Activated CD4-positive, CD25-positive, alpha-beta regulatory T cell (primary cell): ENCODE measurements at regions not wholly inside any gene's neighbourhood (a gene's known extent, or its start where the extent isn't known, plus 50 kb on each side); places are given as distances from the start of the nearest gene placed in this dataset.

Experiments used
- DNase-seq, 4 experiments: peaks; one replicate each; lab custom pipeline; 2025; lab: John Stamatoyannopoulos, UW

DNA sequence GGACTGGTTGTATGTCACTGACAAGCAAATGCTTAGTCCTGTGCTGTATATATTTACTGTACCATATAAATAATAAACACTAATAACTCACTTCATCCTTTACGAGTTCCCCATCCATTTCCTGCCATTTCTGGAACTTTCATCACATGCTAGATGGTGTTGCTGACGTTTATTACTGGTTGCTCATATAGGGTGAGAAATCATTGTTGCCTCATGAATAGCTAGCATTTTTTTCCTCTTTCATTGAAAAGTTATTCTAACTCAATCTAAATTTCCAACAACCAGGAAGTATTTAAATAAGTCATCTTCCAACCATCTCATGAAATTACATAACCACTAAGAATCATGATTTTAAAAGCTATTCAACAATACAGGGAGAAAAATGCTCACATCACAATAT lies 88.6 kb upstream of the RCN1 start:
- no peak for DNase-seq

DNA sequence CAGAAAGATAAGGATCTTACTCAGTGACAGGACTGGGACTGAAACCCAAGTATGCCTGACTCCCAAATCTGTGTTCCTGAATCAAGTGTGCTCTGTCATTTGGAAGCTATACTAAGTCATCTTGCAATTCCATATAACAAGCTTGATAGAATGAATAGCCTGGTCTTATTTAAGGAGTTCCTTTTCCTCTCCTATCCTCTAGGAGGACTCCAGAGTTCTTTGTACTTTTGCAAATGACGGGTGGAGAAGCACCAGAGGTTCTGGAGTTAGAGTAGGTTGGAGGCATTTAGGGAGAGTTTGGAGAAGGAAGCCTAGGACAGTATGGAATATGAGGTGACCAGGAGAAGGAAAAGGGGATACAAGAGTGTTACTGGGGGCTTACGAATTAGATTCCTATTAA lies 92.9 kb upstream of the RCN1 start:
- DNase-seq: no peak

DNA sequence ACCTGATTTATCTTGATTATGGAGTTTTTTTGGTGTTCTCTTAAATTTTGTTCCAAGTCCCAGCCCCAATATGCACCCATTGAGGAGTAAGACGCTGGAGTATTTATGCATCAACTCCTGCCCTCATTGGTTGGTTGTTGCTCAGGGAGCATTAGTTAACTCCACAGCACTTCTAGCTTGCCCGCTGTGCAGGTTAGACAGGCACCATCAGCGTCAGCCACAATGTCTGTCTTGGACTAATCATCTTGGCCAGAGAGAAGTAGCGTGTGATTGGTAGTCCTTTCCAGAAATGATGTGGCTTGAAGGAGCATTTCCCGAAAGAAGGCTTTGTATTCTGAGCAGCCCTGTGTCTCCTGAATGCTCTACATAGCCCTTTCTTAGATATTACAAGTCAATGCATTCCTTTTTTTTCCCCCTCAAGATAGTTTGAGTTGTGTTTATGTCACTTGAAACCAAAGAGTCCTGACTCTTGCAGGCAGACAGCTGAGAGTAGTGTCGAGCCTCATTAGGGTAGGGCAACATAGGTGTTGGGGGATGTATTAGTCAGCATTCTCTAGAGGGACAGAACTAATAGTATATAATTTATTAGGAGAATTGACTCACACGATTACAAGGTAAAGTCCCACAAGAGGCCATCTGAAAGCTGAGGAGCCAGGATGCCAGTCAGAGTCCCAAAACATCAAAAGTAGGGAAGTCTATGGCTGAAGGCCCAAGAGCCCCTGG lies 94.6 kb upstream of the RCN1 start:
- DNase-seq: no peak

DNA sequence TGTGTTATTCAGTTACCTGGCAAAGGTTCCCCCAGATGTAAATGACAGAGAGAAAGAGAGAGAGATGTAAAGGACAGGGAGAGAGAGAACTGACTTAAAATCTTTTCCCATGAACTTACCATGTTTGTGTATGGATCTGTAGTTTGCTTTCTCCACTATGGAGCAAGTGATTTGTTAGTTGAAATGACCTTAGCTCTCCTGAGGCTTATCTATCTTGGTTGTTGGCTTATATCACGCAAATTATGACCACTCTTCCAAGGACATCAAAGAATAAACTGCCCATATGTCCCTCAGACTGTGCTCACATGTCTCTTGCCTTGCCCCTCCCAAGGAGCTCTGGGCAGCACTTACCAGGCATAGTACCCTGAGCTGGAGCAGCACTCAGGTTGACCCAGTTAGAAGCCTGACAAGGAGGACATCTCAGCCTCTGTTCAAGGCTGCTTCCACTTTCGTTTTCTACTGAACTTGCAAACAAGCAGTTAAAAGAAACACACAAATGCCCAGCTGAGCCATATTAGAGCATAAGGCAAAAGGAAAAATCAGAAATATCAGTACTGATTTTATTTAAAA lies 95.3 kb upstream of the RCN1 start:
- no peak for DNase-seq

DNA sequence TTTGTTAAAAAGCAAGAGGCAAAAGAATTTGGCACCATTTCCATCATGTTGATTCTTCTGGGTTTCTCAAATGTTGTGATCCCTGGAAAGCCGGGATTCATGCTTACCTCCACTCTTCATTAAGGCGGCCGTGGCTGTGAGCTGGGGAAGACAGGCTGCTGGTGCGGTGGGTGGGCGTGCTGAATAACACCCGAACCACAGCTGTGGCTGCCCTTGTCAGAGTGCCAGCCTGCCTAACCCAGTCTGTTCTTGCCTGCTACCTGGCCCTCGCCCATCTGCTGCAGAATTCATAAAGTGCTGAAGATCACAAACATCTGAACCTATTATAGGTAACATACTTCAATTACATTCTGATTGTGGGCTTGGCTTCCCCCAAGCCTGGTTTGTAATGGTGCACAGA lies 95.8 kb upstream of the RCN1 start:
- DNase-seq: no peak

DNA sequence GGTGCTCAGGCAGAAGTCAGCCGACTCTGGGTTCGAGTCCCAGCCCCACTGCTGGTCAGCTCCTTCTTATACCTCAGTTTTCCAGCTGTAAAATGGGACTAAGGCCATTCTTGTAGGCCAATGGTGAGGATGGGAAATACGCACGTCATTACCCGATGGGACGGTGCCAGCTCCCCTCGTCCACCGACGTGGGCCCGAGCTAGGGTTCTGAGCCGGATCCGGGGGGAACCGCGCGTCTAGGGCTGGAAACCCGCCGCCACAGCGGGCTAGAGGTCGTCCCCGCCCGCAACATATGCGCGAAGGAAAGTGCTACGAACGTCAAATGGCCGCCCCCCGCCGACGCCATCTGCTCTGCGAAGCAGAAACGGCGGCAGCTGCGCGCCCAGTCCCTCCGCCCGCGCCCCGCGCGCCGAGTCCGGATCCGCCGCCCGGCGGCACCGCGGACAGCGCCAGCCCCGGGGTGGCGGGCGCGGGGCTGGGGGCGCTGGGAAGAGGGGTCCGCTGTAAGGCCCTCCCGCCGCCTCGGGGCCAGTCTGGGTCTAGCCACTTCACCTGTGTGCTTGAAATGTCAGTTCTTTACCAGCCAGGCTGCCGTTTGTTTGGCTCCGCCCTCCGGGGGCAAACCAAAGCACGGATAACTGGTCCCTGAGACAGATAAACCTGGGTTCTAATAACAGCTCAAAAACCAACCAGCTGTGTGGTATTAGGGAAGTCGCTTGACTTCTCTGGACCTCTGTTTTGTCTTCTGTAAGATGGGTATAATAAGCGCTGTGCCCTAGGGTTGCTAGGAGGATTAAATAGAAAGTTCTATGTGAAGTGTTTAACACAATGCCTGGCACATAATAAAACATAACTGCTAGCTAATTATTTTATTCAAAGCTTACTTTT lies 103.5 kb upstream of the RCN1 start:
- no peak for DNase-seq

DNA sequence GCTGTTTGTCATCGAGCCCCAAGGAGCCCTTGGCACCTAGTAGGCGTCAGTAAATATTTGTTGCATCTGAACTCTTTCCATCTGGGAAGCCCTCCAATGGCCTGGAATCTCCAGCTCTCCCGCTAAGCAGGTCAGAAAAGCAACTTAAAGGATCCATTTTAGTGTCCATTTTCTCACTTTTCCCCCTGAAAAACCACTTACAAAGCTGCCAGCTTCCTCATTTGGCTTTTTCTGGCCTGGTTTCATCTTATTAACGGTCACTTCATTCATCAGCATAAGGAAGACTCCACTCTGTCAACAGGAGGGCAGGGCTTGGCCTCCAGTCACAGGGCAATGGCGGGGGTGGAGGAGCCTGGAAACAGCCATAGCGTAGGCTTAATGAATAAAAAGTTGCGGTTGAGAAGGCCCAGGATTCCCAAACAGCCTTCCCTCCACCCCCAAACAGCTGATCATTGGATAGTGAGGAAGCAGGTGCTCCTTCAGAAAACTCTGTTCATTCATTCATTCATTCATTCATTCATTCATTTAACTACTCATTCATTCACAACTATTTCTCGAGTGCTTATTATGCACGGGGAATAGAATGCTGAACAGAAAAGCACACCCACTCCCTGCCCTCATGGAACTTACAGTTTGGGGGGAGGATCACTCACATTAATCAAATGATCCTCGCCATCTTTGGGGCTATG lies 104.5 kb upstream of the RCN1 start:
- no peak for DNase-seq

DNA sequence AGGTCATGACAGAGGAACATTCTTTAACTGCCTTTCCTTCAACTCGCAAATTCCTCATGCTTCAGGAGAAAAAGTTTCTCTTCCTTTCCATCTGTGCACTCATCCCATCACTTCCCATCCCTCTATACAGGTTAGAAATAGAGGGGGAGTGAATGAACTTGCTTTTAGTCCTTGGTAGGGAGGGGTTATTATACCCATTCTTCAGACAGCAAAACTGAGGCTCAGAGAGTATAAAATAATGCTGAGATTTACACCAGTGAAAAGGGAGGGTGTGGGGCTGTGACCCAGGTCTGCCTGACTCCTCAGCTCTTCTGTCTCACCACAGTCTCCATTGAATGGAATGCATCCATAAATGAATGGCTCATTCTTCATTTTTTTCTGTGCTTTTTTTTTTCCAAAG lies 109.4 kb upstream of the RCN1 start:
- no peak for DNase-seq

DNA sequence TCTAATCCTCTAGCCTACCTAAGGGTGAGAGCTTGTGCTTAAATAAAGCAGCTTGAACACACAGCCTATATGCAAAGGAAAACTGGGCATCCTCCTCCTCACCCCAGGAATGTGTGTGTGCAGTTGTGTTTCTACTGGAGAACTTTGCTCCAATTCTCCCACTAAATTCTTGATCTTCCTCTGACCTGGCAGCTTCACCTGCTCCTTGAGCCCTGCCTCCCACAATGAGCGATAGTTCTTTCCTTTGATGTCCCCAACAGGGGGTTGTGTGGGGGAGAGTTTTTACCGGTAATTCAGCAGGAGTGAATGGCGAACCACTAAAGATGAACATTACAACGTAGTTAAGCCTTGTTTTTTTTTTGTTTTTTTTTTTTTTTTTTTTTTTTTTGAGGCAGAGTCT lies 113.5 kb upstream of the RCN1 start:
- DNase-seq: no peak

DNA sequence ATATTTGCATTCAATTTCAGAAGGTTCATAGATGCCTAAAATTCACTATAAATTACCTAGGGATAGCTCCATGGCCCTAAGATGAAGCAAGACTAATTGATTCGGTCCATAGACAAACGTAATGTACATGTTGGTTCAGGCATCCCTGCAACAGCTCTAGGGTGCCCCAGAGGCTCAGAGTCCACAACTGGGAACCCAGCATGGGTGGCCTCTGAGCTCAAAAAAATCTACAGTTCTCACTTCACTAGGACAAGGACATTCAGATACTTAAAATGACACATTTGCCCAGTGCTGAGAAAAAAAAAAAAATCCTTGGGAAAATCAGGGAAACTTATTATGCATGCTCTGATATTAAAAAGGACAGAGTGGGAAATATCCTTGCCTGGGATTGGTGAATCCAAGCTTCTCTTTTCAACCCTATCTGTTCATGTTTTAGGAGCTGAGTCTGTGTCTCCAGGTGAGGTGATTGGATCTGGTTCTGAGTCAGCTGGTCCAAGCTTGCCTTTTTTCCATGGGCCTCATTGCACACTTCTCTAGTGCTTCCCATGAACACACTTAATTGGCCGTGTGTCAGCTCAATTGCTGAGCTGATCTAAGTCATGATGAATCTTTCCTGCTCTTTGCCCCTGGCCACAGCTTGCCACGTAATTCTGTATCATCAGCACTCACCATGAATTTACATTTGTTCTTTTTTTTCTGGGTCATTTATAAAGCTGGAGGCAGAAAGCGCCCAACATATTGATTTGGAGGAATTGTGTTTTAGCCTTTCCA lies 116.3 kb upstream of the RCN1 start:
- DNase-seq: no peak

DNA sequence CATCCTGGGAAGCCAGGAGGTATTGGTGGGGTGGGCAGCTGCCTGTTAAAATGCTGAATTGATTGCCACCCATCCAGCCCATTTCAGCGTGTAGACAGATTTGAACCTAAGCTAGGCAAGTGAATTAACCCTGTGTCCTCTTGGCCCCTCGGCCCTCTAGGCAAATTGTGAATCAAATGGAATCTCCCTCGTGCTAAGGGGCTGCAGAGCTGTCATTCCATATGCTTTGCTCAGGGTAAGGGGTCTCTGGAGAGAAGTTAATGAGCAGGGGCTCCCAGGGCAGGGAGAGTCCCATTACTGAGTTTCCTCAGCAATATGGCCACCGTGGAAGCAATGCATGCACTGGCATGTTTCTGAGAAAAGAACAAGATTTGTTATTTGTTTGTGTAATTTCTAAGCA lies 117.7 kb upstream of the RCN1 start:
- DNase-seq: no peak

DNA sequence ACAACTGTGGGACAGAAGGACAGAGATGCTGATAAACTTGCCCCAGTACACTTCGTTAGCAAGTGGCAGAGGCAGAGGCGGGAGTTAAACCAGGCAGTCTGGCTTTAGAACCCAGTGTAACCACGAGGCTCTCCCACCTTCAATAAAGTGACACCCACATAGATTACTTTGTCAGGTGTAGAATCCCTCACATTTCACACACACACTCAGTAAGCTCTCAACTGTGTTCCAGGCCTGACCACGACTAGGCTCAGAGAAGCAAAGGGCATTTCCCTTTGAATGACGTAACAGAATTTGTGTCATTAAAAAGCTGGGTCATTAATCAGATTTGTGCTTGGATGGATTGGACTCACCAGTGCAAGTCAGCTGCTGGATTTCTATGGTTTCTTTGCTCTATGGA lies 118.3 kb upstream of the RCN1 start:
- no peak for DNase-seq

DNA sequence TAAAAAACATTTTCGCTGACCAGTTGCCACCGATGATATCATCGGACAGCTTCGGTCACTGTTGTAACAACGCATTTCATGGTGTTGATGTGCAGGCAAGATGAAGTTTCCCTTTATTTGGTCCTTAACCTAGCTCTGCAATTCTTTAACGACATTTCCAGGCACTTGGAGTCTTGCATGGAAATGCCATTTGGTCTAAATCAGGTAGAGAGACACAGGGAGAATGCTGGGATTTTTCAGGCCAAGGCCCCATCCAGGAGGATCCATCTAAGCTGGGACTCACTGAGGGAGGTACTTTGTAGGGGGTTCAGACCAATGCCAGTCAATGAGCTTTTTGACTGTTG lies 121.5 kb upstream of the RCN1 start:
- no peak for DNase-seq

DNA sequence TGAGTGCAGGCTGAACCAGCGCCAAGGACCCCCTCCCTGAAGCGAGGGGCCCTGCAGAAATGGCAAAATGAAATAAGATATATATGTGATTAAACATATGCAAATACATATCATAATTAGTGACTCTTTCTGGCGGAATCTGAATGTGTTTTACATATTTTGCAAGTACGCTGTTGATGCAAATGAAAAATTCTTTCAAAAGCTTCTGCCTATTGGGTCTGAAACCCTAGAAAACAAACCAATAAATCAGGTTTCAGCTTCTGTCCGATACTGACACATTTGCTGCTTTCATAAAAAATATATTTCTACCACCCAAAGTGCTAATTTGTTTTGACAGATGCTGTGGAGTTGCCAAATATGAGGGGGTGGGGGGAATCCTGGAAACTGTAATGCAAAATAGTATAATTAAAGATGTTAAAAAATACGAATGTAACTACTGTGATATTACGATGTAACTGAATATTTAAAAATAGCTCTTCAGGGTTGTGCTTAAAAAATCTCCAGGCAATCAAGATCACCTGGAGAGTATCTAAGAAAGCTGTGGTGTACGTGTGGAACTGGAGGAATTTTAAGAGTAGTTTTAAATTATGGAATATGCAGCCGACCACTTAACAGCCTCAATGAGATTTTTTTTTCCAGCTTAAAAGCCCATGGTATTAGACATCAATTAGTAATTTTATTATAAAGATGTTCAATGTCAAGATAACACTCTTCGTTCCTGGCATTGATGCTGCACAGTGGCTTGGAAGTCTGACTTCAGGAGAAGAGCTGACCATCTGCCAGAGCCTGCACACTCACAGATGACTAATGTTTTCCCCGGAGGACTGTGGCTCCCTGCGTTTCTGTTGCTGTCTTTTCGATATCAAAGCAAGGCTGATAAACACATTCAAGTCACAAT lies 122.2 kb upstream of the RCN1 start:
- DNase-seq: no peak

DNA sequence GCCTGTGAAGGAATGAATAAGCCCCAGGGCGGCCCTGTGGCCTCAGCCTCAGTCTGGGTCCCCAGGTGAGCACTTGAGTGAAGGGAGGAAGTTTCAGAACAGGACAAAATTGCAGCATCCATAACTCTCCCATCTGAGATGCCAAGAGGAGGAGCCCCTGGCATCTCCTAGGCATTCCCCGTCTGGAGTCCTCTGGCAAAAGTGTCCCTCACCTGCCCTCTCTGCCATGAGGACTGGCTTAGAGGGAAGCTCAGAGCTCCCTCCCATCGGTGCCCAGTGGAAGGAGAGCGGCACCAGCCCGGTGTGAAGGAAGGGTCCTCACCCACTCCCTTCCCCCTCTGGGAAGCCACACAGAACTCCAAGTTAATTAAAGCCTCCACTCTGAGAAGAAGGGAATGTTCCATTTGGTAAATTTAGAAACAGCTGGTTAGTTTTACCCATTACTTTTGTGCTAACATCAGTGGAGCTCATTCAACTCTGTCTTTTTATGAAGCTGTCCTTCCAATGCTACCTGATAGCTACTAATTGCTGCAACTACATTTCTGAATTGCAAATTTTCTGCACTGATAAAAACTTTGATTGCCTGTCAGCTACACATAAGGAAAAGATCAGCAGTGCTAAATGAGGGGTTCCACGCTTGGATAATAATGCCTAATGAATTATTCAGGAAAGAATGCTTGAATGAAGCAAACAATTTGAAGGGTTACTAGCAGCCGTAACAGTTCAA lies 123.3 kb upstream of the RCN1 start:
- DNase-seq: no peak

DNA sequence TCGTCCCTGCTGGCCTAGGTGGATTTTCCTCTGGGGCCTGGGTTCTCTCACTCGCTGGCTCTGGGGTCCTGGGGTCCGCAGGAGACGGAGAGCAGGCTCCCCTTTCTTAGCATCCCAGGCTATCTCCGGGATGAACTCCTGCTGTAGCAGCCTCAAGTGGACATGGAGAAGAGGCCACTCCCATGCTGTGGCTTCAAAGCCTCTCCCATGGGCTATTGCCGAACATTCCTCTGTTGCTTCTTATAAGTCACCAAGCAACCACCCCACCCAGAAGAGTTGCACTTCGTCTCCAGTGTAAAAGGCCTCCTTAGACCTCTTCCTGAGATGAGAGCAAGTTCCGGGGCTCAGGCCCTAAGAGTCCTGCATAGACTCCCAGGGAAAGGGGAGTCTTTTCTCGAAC lies 124.0 kb upstream of the RCN1 start:
- no peak for DNase-seq

DNA sequence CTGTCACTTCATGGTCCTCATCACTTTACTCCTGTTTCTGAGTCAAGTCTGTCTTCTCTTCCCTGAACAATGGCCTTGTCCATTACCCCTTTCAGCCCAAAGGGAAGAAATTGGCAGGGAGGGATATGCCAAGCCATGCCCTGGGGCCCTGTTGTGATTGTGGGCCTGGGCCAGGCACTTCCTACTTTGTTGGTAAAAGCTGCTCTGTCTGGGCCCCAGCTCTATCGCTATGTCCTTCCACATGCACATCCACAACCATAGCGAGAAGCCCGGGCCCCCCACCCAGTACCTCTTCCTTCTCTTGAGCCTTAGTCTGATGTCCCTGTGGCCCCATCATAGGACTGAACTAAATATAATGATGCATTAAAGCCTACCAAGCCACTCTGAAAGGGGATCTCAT lies 126.7 kb upstream of the RCN1 start:
- no peak for DNase-seq

DNA sequence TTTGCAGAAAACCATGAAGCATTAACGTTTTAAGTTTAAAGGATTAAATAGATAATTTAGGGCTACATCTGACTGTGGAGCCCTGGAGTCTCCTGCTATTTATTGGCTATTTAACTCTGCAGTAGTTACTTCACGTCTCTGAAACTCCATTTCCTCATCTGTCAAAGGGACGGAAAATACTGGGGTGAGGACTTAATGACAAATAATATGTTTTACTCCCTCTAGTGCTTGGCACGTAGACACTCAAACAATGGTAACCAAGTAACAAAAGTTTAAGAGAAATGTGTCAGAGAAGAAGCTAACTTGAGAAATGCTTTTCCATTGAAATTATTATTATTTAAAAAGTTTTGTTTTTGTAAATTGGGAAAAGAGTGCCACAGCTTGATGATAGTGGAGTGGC lies 130.7 kb upstream of the RCN1 start:
- no peak for DNase-seq

DNA sequence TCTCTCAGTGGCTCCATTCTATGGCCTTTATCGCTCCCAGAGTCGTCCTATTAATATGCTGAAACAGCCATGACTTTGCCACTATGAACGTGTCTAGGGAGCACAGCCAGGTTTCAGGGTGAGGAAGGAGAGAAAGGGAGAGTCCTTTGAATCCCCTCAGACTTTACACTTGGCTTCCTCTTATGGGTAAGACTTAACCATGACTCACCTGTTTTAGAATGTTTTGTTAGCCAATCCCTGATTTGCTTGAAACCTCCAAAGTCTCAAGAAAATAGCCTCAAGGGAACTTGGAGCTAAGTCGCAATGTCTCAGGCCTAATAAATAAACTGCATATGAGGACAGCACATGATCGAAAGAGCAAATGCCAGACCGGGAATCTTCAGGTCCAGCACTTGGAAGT lies 131.2 kb upstream of the RCN1 start:
- no peak for DNase-seq

DNA sequence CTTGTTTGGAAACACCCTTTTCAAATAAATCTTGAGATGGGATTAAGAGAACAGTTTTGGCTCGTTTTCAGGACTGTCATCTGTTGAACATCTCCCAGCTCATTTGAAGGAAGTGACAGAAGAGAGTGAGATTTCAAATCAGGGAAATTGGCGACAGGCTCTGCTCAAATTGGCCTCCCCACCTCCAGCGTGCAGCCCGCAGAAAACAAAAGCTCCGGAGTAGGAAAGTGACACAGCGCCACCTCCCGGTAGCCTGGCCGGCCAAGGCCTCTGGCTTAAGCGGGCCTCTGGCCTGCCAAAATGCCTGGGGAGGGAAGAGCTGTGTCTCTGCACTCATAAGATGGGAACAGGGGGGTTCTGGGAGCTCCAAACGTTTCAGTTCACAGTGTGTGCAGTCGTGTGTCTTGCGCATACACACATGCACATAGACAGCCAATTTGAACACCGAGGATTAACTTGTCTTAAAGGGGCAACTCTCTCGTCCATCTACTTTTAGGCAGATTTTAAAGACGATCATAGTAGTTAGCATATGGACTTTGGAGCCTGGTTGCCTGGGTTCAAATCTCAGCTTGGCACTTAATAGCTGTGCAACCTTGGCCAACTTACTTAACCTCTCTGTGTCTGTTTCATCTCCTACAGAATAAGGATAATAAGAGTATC lies 132.7 kb upstream of the RCN1 start:
- DNase-seq: peak; percentile 3 to 11 (median 6)
